Naive thymus-derived CD4-positive, alpha-beta T cell (primary cell): ENCODE measurements at regions not wholly inside any gene's neighbourhood (a gene's known extent, or its start where the extent isn't known, plus 50 kb on each side); places are given as distances from the start of the nearest gene placed in this dataset.

ENCODE experiments used
- ATAC-seq: fragments of 150-1000 bp; cut with Tn5 transposase; 2 replicates; pipeline ENCODE4 v1.10.0; 2021; ENCODE audit warnings: mild to moderate bottlenecking, moderate library complexity
- CTCF ChIA-PET: fragments of 350-600 bp; sonication (Branson Sonifier 250); formaldehyde crosslinking; loops from one replicate; lab custom pipeline; 2021; ENCODE audit warnings: antibody characterized with exemption; lab: Charles Lee
- POLR2A ChIA-PET: fragments of 350-600 bp; sonication (Branson Sonifier 250); formaldehyde crosslinking; loops from one replicate; lab custom pipeline; 2021; ENCODE audit warnings: antibody characterized with exemption, inconsistent platforms; lab: Charles Lee
- DNase-seq, 9 donors: peaks; one replicate each; pipeline versions ENCODE4 v3.0.0 to v3.0.0-alpha.2; 2020 to 2022; ENCODE audit warnings: mixed read lengths in 1 of 9
- H3K27ac ChIP-seq: one replicate; pipeline ENCODE4 v1.7.0; 2013; ENCODE audit warnings: mild to moderate bottlenecking, low read depth, low read length, moderate library complexity
- H3K27me3 ChIP-seq, 2 donors: one replicate each; pipeline ENCODE4 v1.7.0; 2013; ENCODE audit warnings: low read length in 2 of 2, mild to moderate bottlenecking in 2 of 2, moderate library complexity in 2 of 2; ENCODE audit not compliant: control insufficient read depth in 2 of 2, insufficient read depth in 2 of 2
- H3K36me3 ChIP-seq, 3 experiments: 1 replicate in 2 of 3; 2 replicates in 1 of 3; pipeline ENCODE4 v1.7.0; 2013; ENCODE audit warnings: low read length in 3 of 3, mild to moderate bottlenecking in 3 of 3, moderate library complexity in 1 of 3; ENCODE audit not compliant: insufficient read depth in 3 of 3, control insufficient read depth in 2 of 3
- H3K4me1 ChIP-seq, 2 donors: one replicate each; pipeline ENCODE4 v1.7.0; 2013; ENCODE audit warnings: low read length in 2 of 2, mild to moderate bottlenecking in 2 of 2, moderate library complexity in 1 of 2; ENCODE audit not compliant: control insufficient read depth in 2 of 2, insufficient read depth in 2 of 2
- H3K4me3 ChIP-seq: 2 replicates; pipeline ENCODE4 v1.7.0; 2013; ENCODE audit warnings: mild to moderate bottlenecking, low read length
- H3K9me3 ChIP-seq, 3 experiments: 1 replicate in 2 of 3; 2 replicates in 1 of 3; pipeline ENCODE4 v1.7.0; 2013; ENCODE audit warnings: low read length in 3 of 3; ENCODE audit not compliant: control insufficient read depth in 2 of 3
- H3K27ac Mint-ChIP-seq, 9 donors: one replicate each; pipeline ENCODE4 v1.8.0; 2020 to 2022; ENCODE audit warnings: mixed read lengths in 9 of 9, mild to moderate bottlenecking in 8 of 9, moderate library complexity in 5 of 9, inconsistent platforms in 2 of 9
- H3K27me3 Mint-ChIP-seq, 5 donors: one replicate each; pipeline ENCODE4 v1.8.0; 2021 to 2022; ENCODE audit warnings: mixed read lengths in 5 of 5, mild to moderate bottlenecking in 1 of 5
- H3K36me3 Mint-ChIP-seq, 5 donors: one replicate each; pipeline ENCODE4 v1.8.0; 2020 to 2022; ENCODE audit warnings: mixed read lengths in 5 of 5, mild to moderate bottlenecking in 3 of 5, inconsistent platforms in 1 of 5
- H3K4me1 Mint-ChIP-seq, 7 donors: one replicate each; pipeline ENCODE4 v1.8.0; 2020 to 2022; ENCODE audit warnings: mixed read lengths in 7 of 7, mild to moderate bottlenecking in 3 of 7, inconsistent platforms in 1 of 7
- H3K4me3 Mint-ChIP-seq, 10 donors: one replicate each; pipeline ENCODE4 v1.8.0; 2020 to 2022; ENCODE audit warnings: mild to moderate bottlenecking in 10 of 10, mixed read lengths in 10 of 10, moderate library complexity in 6 of 10, inconsistent platforms in 2 of 10
- H3K9me3 Mint-ChIP-seq, 11 donors: one replicate each; pipeline ENCODE4 v1.8.0; 2020 to 2022; ENCODE audit warnings: mixed read lengths in 11 of 11, mild to moderate bottlenecking in 4 of 11, inconsistent platforms in 1 of 11, moderate library complexity in 1 of 11
- intact Hi-C, 2 donors: fragments of 100-400 bp; cut with micrococcal nuclease; formaldehyde crosslinking; loops; one replicate each; pipeline ENCODE4 v1.15.1; 2023

DNA sequence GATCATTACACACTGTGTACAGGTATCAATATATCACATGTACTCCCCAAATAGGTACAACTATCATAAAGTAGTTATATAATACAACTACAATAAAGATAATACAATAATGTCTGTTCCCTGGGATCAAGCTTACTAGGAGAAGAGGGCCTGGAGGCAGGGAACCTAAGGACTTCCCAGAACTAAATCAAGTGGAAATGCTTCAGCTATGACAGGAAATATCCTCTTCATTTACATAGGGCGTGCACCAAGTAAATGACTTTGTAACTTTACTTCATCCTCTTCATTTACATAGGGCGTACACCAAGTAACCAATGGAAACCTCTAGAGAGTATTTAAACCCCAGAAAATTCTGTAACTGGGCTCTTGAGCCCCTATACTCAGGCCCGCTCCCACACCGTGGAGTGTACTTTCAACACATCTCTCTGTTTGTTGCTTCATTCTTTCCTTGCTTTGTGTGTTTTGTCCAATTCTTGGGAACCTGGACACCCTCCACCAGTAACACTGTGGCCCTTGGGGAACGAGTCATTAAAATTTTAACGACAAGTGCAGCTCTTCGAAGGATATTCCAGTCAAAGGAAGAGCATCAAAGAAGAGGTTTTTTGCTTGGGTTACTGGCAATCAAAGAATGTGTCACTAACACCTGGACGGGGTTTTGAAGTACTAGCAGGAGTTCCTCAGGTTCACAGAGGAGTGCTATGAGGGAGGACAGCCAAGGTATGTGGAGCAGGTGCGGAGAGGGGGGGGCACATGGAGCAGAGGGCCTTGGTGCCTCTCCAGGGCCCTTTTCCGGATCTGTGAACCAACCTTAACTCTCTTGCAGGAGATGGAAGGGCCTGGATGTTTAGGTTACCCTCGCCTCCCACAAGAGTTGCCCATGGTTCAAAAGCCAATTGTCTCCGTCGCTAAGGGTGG is 106.6 kb upstream of the DAP start:
- Mint-ChIP-seq H3K4me3 (no peak overlapping the region), H3K4me1 (peaks cover 0 to 4% (median 0%) of the 10 kb centered on the region in 7 donors), H3K36me3 (no peaks in the 10 kb centered on the region), H3K27me3 (peaks cover 0 to 16% (median 11%) of the 10 kb centered on the region in 5 donors), H3K27ac (no peak overlapping the region), H3K9me3 (peaks cover 0 to 3% (median 0%) of the 10 kb centered on the region in 11 donors)
- ChIA-PET CTCF (no interaction called here), POLR2A (no interaction called here)
- ATAC-seq (no peak), DNase-seq (no peak)
- Histone ChIP-seq H3K27me3 (peaks cover 0 to 3% of the 10 kb centered on the region in 2 donors), H3K4me1 (no peaks in the 10 kb centered on the region), H3K27ac (no peak overlapping the region), H3K4me3 (no peak overlapping the region), H3K9me3 (no peaks in the 10 kb centered on the region), H3K36me3 (no peaks in the 10 kb centered on the region)
- intact Hi-C loops: loop anchor here in 1 of 2 donors (5.0 kb wide), 1 partner anchor 1155 kb away; no protein-coding TSS in a partner anchor

DNA sequence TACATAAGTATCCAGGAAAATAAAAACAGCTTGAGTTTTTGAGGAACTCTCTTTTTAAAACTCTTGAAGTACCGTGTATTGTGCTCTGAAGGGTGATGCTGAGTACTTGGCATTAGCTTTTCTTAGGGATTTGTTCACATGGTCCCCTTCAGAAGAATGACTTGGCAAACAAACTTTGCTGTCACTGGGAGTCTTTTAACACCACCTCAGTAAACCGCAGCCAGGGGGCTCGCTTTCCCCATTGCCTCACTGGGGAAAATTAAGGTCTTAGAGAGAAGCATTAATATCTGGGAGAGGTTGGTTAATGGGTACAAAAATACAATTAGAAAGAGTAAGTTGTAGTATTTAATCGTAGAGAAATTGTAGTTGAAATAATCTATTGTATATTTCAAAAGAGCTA is 105.9 kb upstream of the DAP start:
- H3K27me3 Mint-ChIP-seq: peaks cover 2 to 16% (median 15%) of the 10 kb centered on the region in 5 donors
- H3K27me3 ChIP-seq: peaks cover 0 to 3% of the 10 kb centered on the region in 2 donors
- no peak overlapping the region for H3K27ac Mint-ChIP-seq
- no peaks in the 10 kb centered on the region for H3K9me3 ChIP-seq
- ChIA-PET POLR2A (no interaction called here), CTCF (no interaction called here)
- DNase-seq (no peak), ATAC-seq (no peak)
- no peak overlapping the region for H3K27ac ChIP-seq
- peaks cover 0 to 3% (median 0%) of the 10 kb centered on the region in 11 donors for H3K9me3 Mint-ChIP-seq
- no peaks in the 10 kb centered on the region for H3K4me1 ChIP-seq
- peaks cover 0 to 4% (median 0%) of the 10 kb centered on the region in 7 donors for H3K4me1 Mint-ChIP-seq
- no peaks in the 10 kb centered on the region for H3K36me3 Mint-ChIP-seq
- intact Hi-C loops: loop anchor here in 1 of 2 donors (5.0 kb wide), 1 partner anchor 1155 kb away; no protein-coding TSS in a partner anchor
- H3K36me3 ChIP-seq: no peaks in the 10 kb centered on the region
- H3K4me3 ChIP-seq: no peak overlapping the region
- no peak overlapping the region for H3K4me3 Mint-ChIP-seq

DNA sequence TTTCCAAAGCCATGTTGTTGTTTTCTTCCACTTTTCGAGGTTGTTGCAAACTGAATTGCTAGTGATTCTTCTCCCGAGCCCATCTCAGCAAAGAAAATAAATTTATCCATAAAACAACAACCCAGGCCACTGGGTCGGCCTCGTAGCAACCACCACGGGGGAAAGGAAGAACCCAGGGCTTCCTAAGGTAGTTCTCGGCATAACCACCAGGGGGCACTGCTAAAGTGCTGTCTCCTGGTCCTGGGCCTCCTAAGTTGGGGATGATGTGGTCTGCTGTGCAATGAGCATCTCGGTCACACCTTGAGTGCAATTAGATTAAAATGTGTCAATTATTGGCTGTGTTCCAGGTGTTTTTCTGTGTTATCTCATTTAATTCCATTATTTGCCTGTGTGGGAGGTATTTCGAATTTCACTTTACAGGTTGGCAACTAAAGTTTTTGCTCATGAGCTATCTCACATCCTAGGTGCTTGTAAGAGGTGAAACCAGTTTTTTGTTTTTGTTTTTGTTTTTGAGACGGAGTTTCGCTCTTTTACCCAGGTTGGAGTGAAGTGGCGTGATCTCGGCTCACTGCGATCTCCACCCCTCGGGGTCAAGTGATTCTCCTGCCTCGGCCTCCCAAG is 102.8 kb upstream of the DAP start:
- Mint-ChIP-seq H3K36me3 (no peaks in the 10 kb centered on the region), H3K4me1 (peaks cover 0 to 4% (median 0%) of the 10 kb centered on the region in 7 donors), H3K9me3 (peaks cover 0 to 3% (median 0%) of the 10 kb centered on the region in 11 donors), H3K27me3 (peaks cover 0 to 23% (median 12%) of the 10 kb centered on the region in 5 donors), H3K4me3 (no peak overlapping the region), H3K27ac (no peak overlapping the region)
- intact Hi-C loops: loop anchor here in 1 of 2 donors (5.0 kb wide), 2 partner anchors 412 to 1158 kb away; no protein-coding TSS in a partner anchor
- ATAC-seq: peak; percentile 80
- H3K4me1 ChIP-seq: no peaks in the 10 kb centered on the region
- CTCF ChIA-PET: interaction anchor here (0.6 kb wide), 1 partner anchor 1788 kb away, joined by 3 read pairs; no protein-coding TSS in a partner anchor
- H3K27ac ChIP-seq: no peak overlapping the region
- POLR2A ChIA-PET: no interaction called here
- no peak overlapping the region for H3K4me3 ChIP-seq
- H3K36me3 ChIP-seq: no peaks in the 10 kb centered on the region
- DNase-seq: peak in 7 of 9 donors; percentile 16 to 60 (median 31)
- H3K9me3 ChIP-seq: no peaks in the 10 kb centered on the region
- peaks cover 0 to 3% of the 10 kb centered on the region in 2 donors for H3K27me3 ChIP-seq

DNA sequence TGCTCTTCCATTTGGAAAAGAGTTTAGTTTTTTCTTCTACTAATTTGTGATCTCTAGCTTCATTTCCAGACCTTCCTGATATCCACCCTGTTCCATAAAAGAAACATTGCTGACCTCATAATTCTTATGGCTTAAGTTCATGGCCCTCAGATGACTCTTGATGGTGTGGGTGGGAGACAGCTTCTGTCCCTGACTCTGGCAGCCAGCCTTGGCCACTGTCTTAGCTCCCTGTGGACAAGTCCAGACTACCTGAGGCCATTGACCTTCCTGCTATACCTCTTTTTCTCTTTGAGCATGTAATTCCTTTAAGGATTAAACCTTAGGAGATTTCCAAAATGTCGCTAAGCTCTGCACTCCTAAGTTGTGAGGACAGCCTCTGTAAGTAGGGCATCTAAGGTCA is 101.1 kb upstream of the DAP start:
- ChIA-PET CTCF (no interaction called here), POLR2A (no interaction called here)
- H3K4me3 Mint-ChIP-seq: no peak overlapping the region
- ATAC-seq: no peak
- H3K4me1 ChIP-seq: no peaks in the 10 kb centered on the region
- peaks cover 0 to 3% of the 10 kb centered on the region in 2 donors for H3K27me3 ChIP-seq
- H3K36me3 ChIP-seq: no peaks in the 10 kb centered on the region
- H3K27ac ChIP-seq: no peak overlapping the region
- no peak overlapping the region for H3K27ac Mint-ChIP-seq
- peaks cover 12 to 35% (median 21%) of the 10 kb centered on the region in 5 donors for H3K27me3 Mint-ChIP-seq
- H3K4me3 ChIP-seq: no peak overlapping the region
- H3K36me3 Mint-ChIP-seq: no peaks in the 10 kb centered on the region
- no peaks in the 10 kb centered on the region for H3K9me3 ChIP-seq
- intact Hi-C loops: loop anchor here in 1 of 2 donors (5.0 kb wide), 2 partner anchors 410 to 1160 kb away; no protein-coding TSS in a partner anchor
- no peak for DNase-seq
- peaks cover 0 to 4% (median 0%) of the 10 kb centered on the region in 7 donors for H3K4me1 Mint-ChIP-seq
- peaks cover 0 to 3% (median 0%) of the 10 kb centered on the region in 11 donors for H3K9me3 Mint-ChIP-seq

DNA sequence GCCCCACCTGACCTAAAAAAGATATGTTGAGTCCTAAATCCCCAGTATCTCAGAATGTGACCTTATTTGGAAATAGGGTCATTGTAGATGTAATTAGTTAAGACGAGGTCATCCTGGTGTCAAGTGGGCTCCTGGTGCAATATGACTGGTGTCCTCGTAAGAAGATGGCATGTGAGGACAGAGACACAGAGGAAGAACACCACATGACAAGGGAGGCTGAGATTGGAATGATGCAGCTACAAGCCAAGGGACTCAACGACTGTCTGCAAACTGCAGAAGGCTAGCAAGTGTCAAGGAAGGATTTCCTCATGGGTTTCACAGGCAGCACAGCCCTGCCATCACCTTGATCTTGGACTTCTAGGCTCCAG is 100.4 kb upstream of the DAP start:
- no peak overlapping the region for H3K4me3 ChIP-seq
- no peak overlapping the region for H3K27ac Mint-ChIP-seq
- H3K9me3 Mint-ChIP-seq: peaks cover 0 to 3% (median 0%) of the 10 kb centered on the region in 11 donors
- intact Hi-C loops: loop anchor here in 1 of 2 donors (5.0 kb wide), 2 partner anchors 409 to 1161 kb away; no protein-coding TSS in a partner anchor
- no peak for ATAC-seq
- H3K4me1 ChIP-seq: no peaks in the 10 kb centered on the region
- no peak overlapping the region for H3K4me3 Mint-ChIP-seq
- no peaks in the 10 kb centered on the region for H3K9me3 ChIP-seq
- peaks cover 12 to 34% (median 18%) of the 10 kb centered on the region in 5 donors for H3K27me3 Mint-ChIP-seq
- no peak for DNase-seq
- peaks cover 0 to 3% of the 10 kb centered on the region in 2 donors for H3K27me3 ChIP-seq
- POLR2A ChIA-PET: no interaction called here
- no peak overlapping the region for H3K27ac ChIP-seq
- CTCF ChIA-PET: no interaction called here
- no peaks in the 10 kb centered on the region for H3K36me3 ChIP-seq
- no peaks in the 10 kb centered on the region for H3K36me3 Mint-ChIP-seq
- peaks cover 0 to 9% (median 0%) of the 10 kb centered on the region in 7 donors for H3K4me1 Mint-ChIP-seq

DNA sequence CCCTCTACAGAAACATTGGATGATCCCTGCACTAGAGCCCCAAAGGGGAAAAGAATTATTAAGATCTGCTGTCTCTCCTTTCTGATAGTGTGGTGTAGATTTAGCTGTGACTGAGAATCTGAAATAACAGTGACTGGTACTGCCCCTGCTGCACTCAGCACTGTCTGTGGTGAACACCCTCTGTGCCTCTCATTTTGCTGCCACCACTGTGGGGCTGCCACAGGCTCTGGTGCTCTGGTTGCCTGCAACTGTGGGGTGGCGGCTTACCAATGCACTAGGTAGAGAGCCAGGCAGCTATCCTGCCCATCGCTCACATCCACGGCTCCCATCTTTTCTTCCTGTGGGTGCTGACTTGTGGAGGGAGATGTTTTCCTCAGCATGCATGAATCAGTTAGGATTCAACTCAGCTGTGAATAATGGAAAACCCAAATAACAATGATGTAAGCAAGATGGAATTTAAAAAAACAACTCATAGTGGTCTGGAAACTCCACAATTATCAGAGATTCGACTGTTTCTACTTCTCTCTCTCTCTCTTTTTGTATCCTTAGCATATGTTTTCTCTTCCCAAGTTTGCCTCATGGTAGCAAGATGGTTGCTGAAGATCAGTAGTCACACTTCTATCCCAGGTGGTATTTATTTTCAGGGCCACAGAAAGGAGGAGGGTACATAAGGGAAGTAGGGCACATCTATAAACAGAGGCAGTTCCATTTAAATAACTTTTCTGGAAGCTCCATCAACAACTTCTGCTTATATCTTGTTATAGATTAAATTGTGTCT is 99.8 kb upstream of the DAP start:
- DNase-seq (no peak), ATAC-seq (no peak)
- POLR2A ChIA-PET: no interaction called here
- CTCF ChIA-PET: interaction anchor here (0.6 kb wide), 1 partner anchor 9 kb away, joined by 4 read pairs; no protein-coding TSS in a partner anchor
- Mint-ChIP-seq H3K9me3 (peaks cover 0 to 3% (median 0%) of the 10 kb centered on the region in 11 donors), H3K27me3 (peaks cover 14 to 33% (median 18%) of the 10 kb centered on the region in 5 donors), H3K4me3 (no peak overlapping the region), H3K27ac (no peak overlapping the region), H3K4me1 (peaks cover 0 to 9% (median 3%) of the 10 kb centered on the region in 7 donors), H3K36me3 (no peaks in the 10 kb centered on the region)
- H3K27me3 ChIP-seq: peaks cover 0 to 3% of the 10 kb centered on the region in 2 donors
- H3K4me3 ChIP-seq: no peak overlapping the region
- H3K9me3 ChIP-seq: no peaks in the 10 kb centered on the region
- no peaks in the 10 kb centered on the region for H3K4me1 ChIP-seq
- intact Hi-C loops: loop anchor here in 1 of 2 donors (5.0 kb wide), 2 partner anchors 409 to 1161 kb away; no protein-coding TSS in a partner anchor
- H3K36me3 ChIP-seq: no peaks in the 10 kb centered on the region
- H3K27ac ChIP-seq: no peak overlapping the region
